ENCODE measurements at regions not wholly inside any gene's neighbourhood (a gene's known extent, or its start where the extent isn't known, plus 50 kb on each side); places are given as distances from the start of the nearest gene placed in this dataset.
"Not testable (repeated sequence)": the region's sequence is repeated elsewhere in the genome, so short reads cannot be mapped to it uniquely, and the experiment has no call there.

GRCh38 chr13:90872491-90873025, 474.9 kb upstream of the MIR17HG start:
- Histone ChIP-seq H3K27ac (ENCODE audit: low read length) (no peak overlapping the region), H3K27me3 (ENCODE audit: insufficient read depth, low read length) (no peaks in the 10 kb centered on the region), H3K4me3 (ENCODE audit: low read length) (no peak overlapping the region), H3K9me3 (ENCODE audit: insufficient read depth, low read depth, low read length) (no peaks in the 10 kb centered on the region), H3K9ac (ENCODE audit: low read depth, low read length) (no peak overlapping the region), H3K36me3 (ENCODE audit: insufficient read depth, low read depth, low read length) (no peaks in the 10 kb centered on the region), H3K4me1 (ENCODE audit: insufficient read depth, low read length) (peaks cover 6% of the 10 kb centered on the region; the same call in 1 of the 2 replicates)

GRCh38 chr13:90880790-90881189, 466.7 kb upstream of the MIR17HG start:
- no peak overlapping the region for H3K27ac ChIP-seq (ENCODE audit: low read length)
- no peaks in the 10 kb centered on the region for H3K27me3 ChIP-seq (ENCODE audit: insufficient read depth, low read length)
- H3K9ac ChIP-seq (ENCODE audit: low read depth, low read length): no peak overlapping the region
- no peaks in the 10 kb centered on the region for H3K9me3 ChIP-seq (ENCODE audit: insufficient read depth, low read depth, low read length)
- no peaks in the 10 kb centered on the region for H3K4me1 ChIP-seq (ENCODE audit: insufficient read depth, low read length)
- no peaks in the 10 kb centered on the region for H3K36me3 ChIP-seq (ENCODE audit: insufficient read depth, low read depth, low read length)
- no peak overlapping the region for H3K4me3 ChIP-seq (ENCODE audit: low read length)

- no peaks in the 10 kb centered on the region for H3K4me1 ChIP-seq (ENCODE audit: insufficient read depth, low read length)
- H3K36me3 ChIP-seq (ENCODE audit: insufficient read depth, low read depth, low read length): no peaks in the 10 kb centered on the region
- no peak overlapping the region for H3K27ac ChIP-seq (ENCODE audit: low read length)
- no peak overlapping the region for H3K9ac ChIP-seq (ENCODE audit: low read depth, low read length)
- no peak overlapping the region for H3K4me3 ChIP-seq (ENCODE audit: low read length)
- H3K9me3 ChIP-seq (ENCODE audit: insufficient read depth, low read depth, low read length): no peaks in the 10 kb centered on the region
- H3K27me3 ChIP-seq (ENCODE audit: insufficient read depth, low read length): no peaks in the 10 kb centered on the region
Measured at GRCh38 chr13:90882551-90882950, 464.9 kb upstream of the MIR17HG start.

- no peak overlapping the region for H3K9ac ChIP-seq (ENCODE audit: low read depth, low read length)
- H3K9me3 ChIP-seq (ENCODE audit: insufficient read depth, low read depth, low read length): no peaks in the 10 kb centered on the region
- no peak overlapping the region for H3K27ac ChIP-seq (ENCODE audit: low read length)
- no peak overlapping the region for H3K4me3 ChIP-seq (ENCODE audit: low read length)
- no peaks in the 10 kb centered on the region for H3K4me1 ChIP-seq (ENCODE audit: insufficient read depth, low read length)
- no peaks in the 10 kb centered on the region for H3K36me3 ChIP-seq (ENCODE audit: insufficient read depth, low read depth, low read length)
- no peaks in the 10 kb centered on the region for H3K27me3 ChIP-seq (ENCODE audit: insufficient read depth, low read length)
Measured at GRCh38 chr13:90883592-90883991, 463.9 kb upstream of the MIR17HG start.

GRCh38 chr13:90884066-90884465, 463.4 kb upstream of the MIR17HG start:
- no peaks in the 10 kb centered on the region for H3K36me3 ChIP-seq (ENCODE audit: insufficient read depth, low read depth, low read length)
- H3K27ac ChIP-seq (ENCODE audit: low read length): no peak overlapping the region
- H3K27me3 ChIP-seq (ENCODE audit: insufficient read depth, low read length): no peaks in the 10 kb centered on the region
- H3K9me3 ChIP-seq (ENCODE audit: insufficient read depth, low read depth, low read length): no peaks in the 10 kb centered on the region
- no peak overlapping the region for H3K9ac ChIP-seq (ENCODE audit: low read depth, low read length)
- H3K4me1 ChIP-seq (ENCODE audit: insufficient read depth, low read length): no peaks in the 10 kb centered on the region
- no peak overlapping the region for H3K4me3 ChIP-seq (ENCODE audit: low read length)

GRCh38 chr13:90889906-90890834, 457.3 kb upstream of the MIR17HG start:
- Histone ChIP-seq H3K27me3 (ENCODE audit: insufficient read depth, low read length) (no peaks in the 10 kb centered on the region), H3K4me3 (ENCODE audit: low read length) (no peak overlapping the region), H3K27ac (ENCODE audit: low read length) (no peak overlapping the region), H3K9ac (ENCODE audit: low read depth, low read length) (no peak overlapping the region), H3K36me3 (ENCODE audit: insufficient read depth, low read depth, low read length) (no peaks in the 10 kb centered on the region), H3K9me3 (ENCODE audit: insufficient read depth, low read depth, low read length) (no peaks in the 10 kb centered on the region), H3K4me1 (ENCODE audit: insufficient read depth, low read length) (no peaks in the 10 kb centered on the region)

- Histone ChIP-seq H3K27me3 (ENCODE audit: insufficient read depth, low read length) (no peaks in the 10 kb centered on the region), H3K4me1 (ENCODE audit: insufficient read depth, low read length) (no peaks in the 10 kb centered on the region), H3K9ac (ENCODE audit: low read depth, low read length) (no peak overlapping the region), H3K4me3 (ENCODE audit: low read length) (no peak overlapping the region), H3K27ac (ENCODE audit: low read length) (no peak overlapping the region), H3K9me3 (ENCODE audit: insufficient read depth, low read depth, low read length) (no peaks in the 10 kb centered on the region), H3K36me3 (ENCODE audit: insufficient read depth, low read depth, low read length) (no peaks in the 10 kb centered on the region)
Measured at GRCh38 chr13:90891329-90891728, 456.2 kb upstream of the MIR17HG start.

GRCh38 chr13:90893199-90893598, 454.3 kb upstream of the MIR17HG start:
- not testable (repeated sequence) for H3K27me3 ChIP-seq (ENCODE audit: insufficient read depth, low read length); H3K36me3 ChIP-seq (ENCODE audit: insufficient read depth, low read depth, low read length)

GRCh38 chr13:90896002-90896401, 451.5 kb upstream of the MIR17HG start:
- H3K27ac ChIP-seq (ENCODE audit: low read length): no peak overlapping the region
- no peak overlapping the region for H3K4me3 ChIP-seq (ENCODE audit: low read length)
- no peaks in the 10 kb centered on the region for H3K9me3 ChIP-seq (ENCODE audit: insufficient read depth, low read depth, low read length)
- no peaks in the 10 kb centered on the region for H3K27me3 ChIP-seq (ENCODE audit: insufficient read depth, low read length)
- no peak overlapping the region for H3K9ac ChIP-seq (ENCODE audit: low read depth, low read length)
- H3K36me3 ChIP-seq (ENCODE audit: insufficient read depth, low read depth, low read length): no peaks in the 10 kb centered on the region
- H3K4me1 ChIP-seq (ENCODE audit: insufficient read depth, low read length): no peaks in the 10 kb centered on the region

More at GRCh38 chr13:90893199-90893598, 454.3 kb upstream of the MIR17HG start:
- not testable (repeated sequence) for H3K9ac ChIP-seq (ENCODE audit: low read depth, low read length); H3K27ac ChIP-seq (ENCODE audit: low read length); H3K9me3 ChIP-seq (ENCODE audit: insufficient read depth, low read depth, low read length); H3K4me1 ChIP-seq (ENCODE audit: insufficient read depth, low read length); H3K4me3 ChIP-seq (ENCODE audit: low read length)

GRCh38 chr13:90898811-90899210, 448.7 kb upstream of the MIR17HG start:
- no peak overlapping the region for H3K27ac ChIP-seq (ENCODE audit: low read length)
- no peaks in the 10 kb centered on the region for H3K36me3 ChIP-seq (ENCODE audit: insufficient read depth, low read depth, low read length)
- no peaks in the 10 kb centered on the region for H3K9me3 ChIP-seq (ENCODE audit: insufficient read depth, low read depth, low read length)
- no peaks in the 10 kb centered on the region for H3K27me3 ChIP-seq (ENCODE audit: insufficient read depth, low read length)
- H3K4me1 ChIP-seq (ENCODE audit: insufficient read depth, low read length): no peaks in the 10 kb centered on the region
- H3K4me3 ChIP-seq (ENCODE audit: low read length): no peak overlapping the region
- no peak overlapping the region for H3K9ac ChIP-seq (ENCODE audit: low read depth, low read length)

GRCh38 chr13:90899416-90899815, 448.1 kb upstream of the MIR17HG start:
- Histone ChIP-seq H3K4me3 (ENCODE audit: low read length) (no peak overlapping the region), H3K27ac (ENCODE audit: low read length) (no peak overlapping the region), H3K9ac (ENCODE audit: low read depth, low read length) (no peak overlapping the region), H3K4me1 (ENCODE audit: insufficient read depth, low read length) (no peaks in the 10 kb centered on the region), H3K36me3 (ENCODE audit: insufficient read depth, low read depth, low read length) (no peaks in the 10 kb centered on the region), H3K9me3 (ENCODE audit: insufficient read depth, low read depth, low read length) (no peaks in the 10 kb centered on the region), H3K27me3 (ENCODE audit: insufficient read depth, low read length) (no peaks in the 10 kb centered on the region)

- no peaks in the 10 kb centered on the region for H3K9me3 ChIP-seq (ENCODE audit: insufficient read depth, low read depth, low read length)
- H3K27ac ChIP-seq (ENCODE audit: low read length): no peak overlapping the region
- no peaks in the 10 kb centered on the region for H3K27me3 ChIP-seq (ENCODE audit: insufficient read depth, low read length)
- no peak overlapping the region for H3K4me3 ChIP-seq (ENCODE audit: low read length)
- no peak overlapping the region for H3K9ac ChIP-seq (ENCODE audit: low read depth, low read length)
- H3K4me1 ChIP-seq (ENCODE audit: insufficient read depth, low read length): no peaks in the 10 kb centered on the region
- H3K36me3 ChIP-seq (ENCODE audit: insufficient read depth, low read depth, low read length): no peaks in the 10 kb centered on the region
Measured at GRCh38 chr13:90902255-90902654, 445.2 kb upstream of the MIR17HG start.
